Loucy (cell line): ENCODE measurements at regions not wholly inside any gene's neighbourhood (a gene's known extent, or its start where the extent isn't known, plus 50 kb on each side); places are given as distances from the start of the nearest gene placed in this dataset.

ENCODE experiments used
- H2AFZ ChIP-seq: fragments of 200-600 bp; sonication (generic); 2 replicates; pipeline ENCODE4 v1.6.0; 2016; ENCODE audit warnings: antibody characterized with exemption, mild to moderate bottlenecking, low read length, moderate library complexity
- H3F3A ChIP-seq: fragments of 200-600 bp; 2 replicates; pipeline ENCODE4 v1.6.0; 2016; ENCODE audit warnings: antibody characterized with exemption, low read depth, mild to moderate bottlenecking
- H3K27me3 ChIP-seq: fragments of 200-600 bp; sonication (generic); 2 replicates; pipeline ENCODE4 v1.6.1; 2014; ENCODE audit warnings: low read length, mild to moderate bottlenecking; ENCODE audit not compliant: insufficient read depth, poor library complexity, severe bottlenecking
- H3K36me3 ChIP-seq: fragments of 200-600 bp; sonication (generic); 2 replicates; pipeline ENCODE4 v1.6.1; 2016; ENCODE audit warnings: low read length; ENCODE audit not compliant: insufficient read depth
- H3K4me1 ChIP-seq: fragments of 200-600 bp; sonication (generic); 2 replicates; pipeline ENCODE4 v1.5.1; 2014; ENCODE audit warnings: low read length, mild to moderate bottlenecking; ENCODE audit not compliant: insufficient read depth, poor library complexity, severe bottlenecking
- H3K4me2 ChIP-seq: fragments of 200-600 bp; sonication (generic); 2 replicates; pipeline ENCODE4 v1.6.0; 2014; ENCODE audit warnings: antibody characterized with exemption, low read length, low read depth, mild to moderate bottlenecking; ENCODE audit not compliant: poor library complexity, severe bottlenecking
- H3K4me3 ChIP-seq: fragments of 200-600 bp; sonication (generic); 2 replicates; pipeline ENCODE4 v1.5.1; 2014; ENCODE audit warnings: low read length, mild to moderate bottlenecking, mixed read lengths; ENCODE audit not compliant: poor library complexity, severe bottlenecking
- H3K79me2 ChIP-seq: fragments of 200-600 bp; sonication (generic); 2 replicates; pipeline ENCODE4 v1.6.1; 2014; ENCODE audit warnings: low read length; ENCODE audit not compliant: insufficient read depth
- H3K9ac ChIP-seq: fragments of 200-600 bp; sonication (generic); 2 replicates; pipeline ENCODE4 v1.6.0; 2014; ENCODE audit warnings: mild to moderate bottlenecking, low read depth, low read length, moderate library complexity; ENCODE audit not compliant: poor library complexity, severe bottlenecking
- H3K9me2 ChIP-seq: fragments of 200-600 bp; sonication (generic); replicated peaks from 2 replicates; pipeline ENCODE4 v1.6.1; 2016; ENCODE audit warnings: low read depth, low read length, mixed read lengths
- H3K9me3 ChIP-seq: fragments of 200-600 bp; sonication (generic); 2 replicates; pipeline ENCODE4 v1.6.1; 2014; ENCODE audit warnings: mild to moderate bottlenecking, antibody characterized with exemption, low read length, low read depth; ENCODE audit not compliant: insufficient read depth
- H4K20me1 ChIP-seq: fragments of 200-600 bp; sonication (generic); 2 replicates; pipeline ENCODE4 v1.6.0; 2014; ENCODE audit warnings: antibody characterized with exemption, low read length, mild to moderate bottlenecking; ENCODE audit not compliant: insufficient read depth, poor library complexity, severe bottlenecking
- EZH2phosphoT487 ChIP-seq: fragments of 200-600 bp; IDR thresholded peaks from 2 replicates; pipeline ENCODE4 v1.6.1; 2018; ENCODE audit warnings: antibody characterized with exemption, mild to moderate bottlenecking, moderate library complexity, borderline replicate concordance
- TF ChIP-seq, protein P1 (sequence below): fragments of 200-600 bp; sonication (generic); conservative IDR thresholded peaks from 2 replicates; pipeline ENCODE4 v1.5.1; 2014; ENCODE audit warnings: mild to moderate bottlenecking, antibody characterized with exemption, low read length

DNA sequence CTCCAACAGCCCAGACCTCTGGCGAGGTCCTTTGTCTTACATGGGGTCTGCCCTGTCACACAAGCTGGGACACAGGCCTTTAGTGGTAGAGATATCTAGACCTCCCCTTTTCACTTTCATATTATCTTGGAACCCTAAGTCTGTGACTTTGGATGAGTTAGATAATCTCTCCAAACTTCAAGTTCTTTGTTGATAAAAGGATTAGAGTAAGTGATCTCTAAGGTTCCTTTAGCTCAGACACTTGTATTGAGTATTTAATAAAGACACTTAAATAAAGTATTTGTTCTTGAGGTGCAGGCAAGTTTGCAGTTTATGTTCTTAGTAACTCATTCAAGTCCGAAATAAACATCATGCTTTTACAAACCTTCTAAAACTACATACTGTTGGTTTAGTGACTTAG lies 459.6 kb downstream of the SHQ1 start:
- H3K4me1 ChIP-seq: peaks cover 62% of the 10 kb centered on the region
- no peaks in the 10 kb centered on the region for H3K9me3 ChIP-seq
- H3K27me3 ChIP-seq: no peaks in the 10 kb centered on the region
- no peaks in the 10 kb centered on the region for H3F3A ChIP-seq
- H2AFZ ChIP-seq: no peak overlapping the region
- no peak overlapping the region for H3K4me3 ChIP-seq
- TF ChIP-seq, protein P1, sequence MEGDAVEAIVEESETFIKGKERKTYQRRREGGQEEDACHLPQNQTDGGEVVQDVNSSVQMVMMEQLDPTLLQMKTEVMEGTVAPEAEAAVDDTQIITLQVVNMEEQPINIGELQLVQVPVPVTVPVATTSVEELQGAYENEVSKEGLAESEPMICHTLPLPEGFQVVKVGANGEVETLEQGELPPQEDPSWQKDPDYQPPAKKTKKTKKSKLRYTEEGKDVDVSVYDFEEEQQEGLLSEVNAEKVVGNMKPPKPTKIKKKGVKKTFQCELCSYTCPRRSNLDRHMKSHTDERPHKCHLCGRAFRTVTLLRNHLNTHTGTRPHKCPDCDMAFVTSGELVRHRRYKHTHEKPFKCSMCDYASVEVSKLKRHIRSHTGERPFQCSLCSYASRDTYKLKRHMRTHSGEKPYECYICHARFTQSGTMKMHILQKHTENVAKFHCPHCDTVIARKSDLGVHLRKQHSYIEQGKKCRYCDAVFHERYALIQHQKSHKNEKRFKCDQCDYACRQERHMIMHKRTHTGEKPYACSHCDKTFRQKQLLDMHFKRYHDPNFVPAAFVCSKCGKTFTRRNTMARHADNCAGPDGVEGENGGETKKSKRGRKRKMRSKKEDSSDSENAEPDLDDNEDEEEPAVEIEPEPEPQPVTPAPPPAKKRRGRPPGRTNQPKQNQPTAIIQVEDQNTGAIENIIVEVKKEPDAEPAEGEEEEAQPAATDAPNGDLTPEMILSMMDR: no peak
- TF ChIP-seq EZH2phosphoT487: no peak
- no peak overlapping the region for H3K9ac ChIP-seq
- H3K9me2 ChIP-seq: no peaks in the 10 kb centered on the region
- H4K20me1 ChIP-seq: peaks cover 99% of the 10 kb centered on the region
- H3K4me2 ChIP-seq: no peak overlapping the region
- H3K36me3 ChIP-seq: 0 out of 2 replicates have a peak, but pooled peaks cover 1% of the 10 kb centered on the region
- peaks cover 100% of the 10 kb centered on the region for H3K79me2 ChIP-seq

DNA sequence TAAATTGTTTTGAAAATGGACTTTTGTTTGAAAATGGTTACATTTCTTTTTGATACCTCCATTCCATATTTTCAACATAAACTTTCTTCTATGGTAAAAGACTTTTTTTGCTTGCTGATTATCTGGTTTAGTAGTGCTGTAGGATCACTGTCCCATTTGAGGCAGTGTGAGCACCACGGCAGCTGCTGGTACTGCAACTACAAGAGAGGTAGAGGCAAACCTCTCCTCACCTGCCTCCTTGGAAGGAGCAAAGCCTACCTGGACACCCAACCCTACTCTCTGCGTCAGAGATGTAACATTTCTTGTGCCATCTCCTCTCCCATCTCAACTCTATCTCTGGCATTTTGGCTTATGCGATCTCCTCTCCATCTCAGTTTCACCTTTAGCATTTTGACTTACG lies 460.1 kb downstream of the SHQ1 start:
- Histone ChIP-seq H3F3A (no peaks in the 10 kb centered on the region), H4K20me1 (peaks cover 99% of the 10 kb centered on the region), H3K79me2 (peaks cover 100% of the 10 kb centered on the region), H3K4me1 (peaks cover 64% of the 10 kb centered on the region), H3K27me3 (no peaks in the 10 kb centered on the region), H3K9me3 (no peaks in the 10 kb centered on the region), H3K9me2 (no peaks in the 10 kb centered on the region), H3K4me3 (no peak overlapping the region), H3K36me3 (peaks cover 3% of the 10 kb centered on the region; the same call in 1 of the 2 replicates), H3K4me2 (peak overlapping the region; percentile 6), H2AFZ (no peak overlapping the region), H3K9ac (no peak overlapping the region)
- TF ChIP-seq EZH2phosphoT487: no peak
- TF ChIP-seq, protein P1: no peak

DNA sequence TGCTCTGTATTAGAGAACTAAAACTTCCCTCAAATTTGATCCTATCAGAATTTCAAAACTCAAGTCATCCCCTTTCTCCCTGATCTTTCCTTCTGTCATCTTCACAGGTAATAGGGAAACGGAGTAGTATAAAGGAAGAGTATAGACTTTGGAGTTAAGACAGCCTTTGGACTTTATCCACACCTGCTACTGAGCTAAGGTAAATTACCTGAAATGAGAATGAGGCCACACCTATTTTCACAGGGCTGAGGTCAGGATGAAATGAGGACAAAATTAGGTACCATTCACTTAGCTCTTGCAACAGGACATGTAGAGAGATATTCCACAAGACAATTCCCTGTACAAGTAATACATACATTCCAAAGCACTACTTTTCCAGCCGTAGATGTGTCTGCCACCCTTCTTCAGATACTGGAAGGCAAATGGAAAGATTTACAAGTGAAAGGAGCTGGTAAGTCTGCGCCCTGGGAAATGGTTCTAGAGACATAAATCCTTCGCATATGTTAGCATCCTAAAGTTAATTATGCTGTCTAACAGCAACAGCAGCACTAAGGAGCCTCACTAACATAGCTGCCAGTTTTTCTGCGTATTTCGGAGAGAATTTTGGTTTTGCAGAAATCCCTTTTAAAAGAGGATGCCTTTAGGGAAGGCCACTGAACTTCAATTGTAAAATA lies 461.8 kb downstream of the SHQ1 start:
- peaks cover 3% of the 10 kb centered on the region; the same call in 1 of the 2 replicates for H3K36me3 ChIP-seq
- no peak overlapping the region for H3K4me2 ChIP-seq
- H3K4me3 ChIP-seq: no peak overlapping the region
- H3K9me3 ChIP-seq: no peaks in the 10 kb centered on the region
- TF ChIP-seq, protein P1: no peak
- no peak for TF ChIP-seq EZH2phosphoT487
- H3K9ac ChIP-seq: no peak overlapping the region
- H3F3A ChIP-seq: no peaks in the 10 kb centered on the region
- H2AFZ ChIP-seq: no peak overlapping the region
- H4K20me1 ChIP-seq: peaks cover 99% of the 10 kb centered on the region
- H3K9me2 ChIP-seq: no peaks in the 10 kb centered on the region
- H3K4me1 ChIP-seq: peaks cover 65% of the 10 kb centered on the region
- H3K27me3 ChIP-seq: no peaks in the 10 kb centered on the region
- peaks cover 100% of the 10 kb centered on the region for H3K79me2 ChIP-seq
